GM12875 (cell line): ENCODE measurements at regions not wholly inside any gene's neighbourhood (a gene's known extent, or its start where the extent isn't known, plus 50 kb on each side); places are given as distances from the start of the nearest gene placed in this dataset.

ENCODE experiments used
- H3K4me3 ChIP-seq: one replicate; pipeline ENCODE4 v1.5.1; 2011; ENCODE audit warnings: low read depth, low read length, control low read depth
- CTCF ChIP-seq: IDR thresholded peaks from 2 replicates; pipeline ENCODE4 v1.5.1; 2011; ENCODE audit warnings: low read depth, mild to moderate bottlenecking, control low read depth, inconsistent platforms, low read length, moderate library complexity, borderline replicate concordance; ENCODE audit not compliant: insufficient read depth

GRCh38 chrX:69298466-69299140 is 133.3 kb upstream of the PJA1 start:
- no peak for TF ChIP-seq CTCF
- H3K4me3 ChIP-seq, result no peak overlapping the region

GRCh38 chrX:69297506-69297905 is 132.3 kb upstream of the PJA1 start:
- no peak overlapping the region for H3K4me3 ChIP-seq
- no peak for TF ChIP-seq CTCF

GRCh38 chrX:69293776-69294601 is 128.7 kb upstream of the PJA1 start:
- no peak for TF ChIP-seq CTCF

GRCh38 chrX:69291116-69291515 is 125.9 kb upstream of the PJA1 start:
- H3K4me3 ChIP-seq, result no peak overlapping the region
- TF ChIP-seq CTCF, result no peak

More at GRCh38 chrX:69293776-69294601, 128.7 kb upstream of the PJA1 start:
- no peak overlapping the region for H3K4me3 ChIP-seq

- no peak overlapping the region for H3K4me3 ChIP-seq
- TF ChIP-seq CTCF, result no peak
Measured at GRCh38 chrX:69290292-69290691, 125.0 kb upstream of the PJA1 start.

GRCh38 chrX:69289793-69290123 is 124.5 kb upstream of the PJA1 start:
- H3K4me3 ChIP-seq, result no peak overlapping the region
- no peak for TF ChIP-seq CTCF

GRCh38 chrX:69289046-69289792 is 124.0 kb upstream of the PJA1 start:
- no peak overlapping the region for H3K4me3 ChIP-seq
- no peak for TF ChIP-seq CTCF
